H9 (cell line): ENCODE measurements at regions not wholly inside any gene's neighbourhood (a gene's known extent, or its start where the extent isn't known, plus 50 kb on each side); places are given as distances from the start of the nearest gene placed in this dataset.

Source experiments
- DNase-seq: peaks from one replicate; pipeline ENCODE4 v3.0.0-alpha.2; 2017
- H2AFZ ChIP-seq: one replicate; pipeline ENCODE4 v1.6.1; 2013; ENCODE audit warnings: mild to moderate bottlenecking, low read length, control low read depth, moderate library complexity
- H2AK5ac ChIP-seq: 2 replicates; pipeline ENCODE4 v1.6.1; 2013; ENCODE audit warnings: low read length, control low read depth, mixed read lengths; ENCODE audit not compliant: insufficient read length
- H2BK120ac ChIP-seq: one replicate; pipeline ENCODE4 v1.6.1; 2013; ENCODE audit warnings: low read depth, mild to moderate bottlenecking, low read length, control low read depth, inconsistent platforms; ENCODE audit not compliant: poor library complexity, severe bottlenecking
- H2BK12ac ChIP-seq: 2 replicates; pipeline ENCODE4 v1.6.1; 2013; ENCODE audit warnings: low read length, control low read depth, mixed read lengths, low read depth; ENCODE audit not compliant: insufficient read length
- H2BK15ac ChIP-seq: 2 replicates; pipeline ENCODE4 v1.6.1; 2013; ENCODE audit warnings: low read depth, low read length, control low read depth
- H2BK20ac ChIP-seq: one replicate; pipeline ENCODE4 v1.6.1; 2013; ENCODE audit warnings: low read depth, mild to moderate bottlenecking, low read length, control low read depth, inconsistent platforms; ENCODE audit not compliant: poor library complexity, severe bottlenecking
- H2BK5ac ChIP-seq: 2 replicates; pipeline ENCODE4 v1.6.1; 2013; ENCODE audit warnings: low read length, control low read depth, mixed read lengths; ENCODE audit not compliant: insufficient read length
- H3K14ac ChIP-seq: 2 replicates; pipeline ENCODE4 v1.6.1; 2013; ENCODE audit warnings: low read length, control low read depth; ENCODE audit not compliant: insufficient read depth
- H3K18ac ChIP-seq: 2 replicates; pipeline ENCODE4 v1.6.1; 2013; ENCODE audit warnings: low read depth, mild to moderate bottlenecking, mixed read lengths, low read length, control low read depth; ENCODE audit not compliant: insufficient read length
- H3K23ac ChIP-seq: 2 replicates; pipeline ENCODE4 v1.6.1; 2013; ENCODE audit warnings: low read length, control low read depth, mixed read lengths, low read depth; ENCODE audit not compliant: insufficient read length
- H3K23me2 ChIP-seq: 2 replicates; pipeline ENCODE4 v1.6.1; 2013; ENCODE audit warnings: low read depth, mild to moderate bottlenecking, mixed read lengths, low read length, control low read depth; ENCODE audit not compliant: insufficient read length, poor library complexity, severe bottlenecking
- H3K27ac ChIP-seq: 2 replicates; pipeline ENCODE4 v1.5.1; 2013; ENCODE audit warnings: low read length, control low read depth, mixed read lengths, low read depth; ENCODE audit not compliant: insufficient read length
- H3K27me3 ChIP-seq: 2 replicates; pipeline ENCODE4 v1.6.1; 2013; ENCODE audit warnings: low read length, control low read depth, inconsistent platforms; ENCODE audit not compliant: insufficient read depth
- H3K4ac ChIP-seq: 2 replicates; pipeline ENCODE4 v1.6.1; 2013; ENCODE audit warnings: low read depth, mild to moderate bottlenecking, control low read depth, inconsistent platforms, low read length, moderate library complexity
- H3K4me1 ChIP-seq: 2 replicates; pipeline ENCODE4 v1.6.1; 2013; ENCODE audit warnings: low read length, control low read depth, inconsistent platforms; ENCODE audit not compliant: insufficient read depth
- H3K4me2 ChIP-seq: 2 replicates; pipeline ENCODE4 v1.6.1; 2013; ENCODE audit warnings: low read length, control low read depth, mixed read lengths; ENCODE audit not compliant: insufficient read length, insufficient read depth
- H3K56ac ChIP-seq: 2 replicates; pipeline ENCODE4 v1.6.1; 2013; ENCODE audit warnings: low read depth, mild to moderate bottlenecking, mixed read lengths, low read length, control low read depth; ENCODE audit not compliant: insufficient read length
- H3K79me1 ChIP-seq: 2 replicates; pipeline ENCODE4 v1.6.1; 2013; ENCODE audit warnings: low read depth, mild to moderate bottlenecking, moderate library complexity, low read length, control low read depth, inconsistent platforms; ENCODE audit not compliant: insufficient read depth, poor library complexity, severe bottlenecking
- H3K79me2 ChIP-seq: 2 replicates; pipeline ENCODE4 v1.6.1; 2013; ENCODE audit warnings: low read length, control low read depth, inconsistent platforms; ENCODE audit not compliant: insufficient read depth
- H3K9ac ChIP-seq: 2 replicates; pipeline ENCODE4 v1.6.1; 2013; ENCODE audit warnings: low read length, control low read depth, mixed read lengths; ENCODE audit not compliant: insufficient read length; ENCODE audit errors: extremely low read depth
- H3K9me3 ChIP-seq: one replicate; pipeline ENCODE4 v1.6.1; 2013; ENCODE audit warnings: low read depth, low read length, inconsistent platforms; ENCODE audit not compliant: control insufficient read depth
- H3T11ph ChIP-seq: one replicate; pipeline ENCODE4 v1.6.1; 2013; ENCODE audit warnings: mild to moderate bottlenecking, low read length, control low read depth, inconsistent platforms
- H4K20me1 ChIP-seq: one replicate; pipeline ENCODE4 v1.6.1; 2013; ENCODE audit not compliant: control insufficient read depth, insufficient read length, insufficient read depth
- H4K5ac ChIP-seq: 2 replicates; pipeline ENCODE4 v1.6.1; 2013; ENCODE audit warnings: low read depth, mild to moderate bottlenecking, mixed read lengths, low read length, control low read depth; ENCODE audit not compliant: insufficient read length
- H4K8ac ChIP-seq: replicated peaks from 2 replicates; pipeline ENCODE4 v1.6.1; 2013; ENCODE audit warnings: low read length, control low read depth, mixed read lengths, low read depth; ENCODE audit not compliant: insufficient read length
- H4K91ac ChIP-seq: 2 replicates; pipeline ENCODE4 v1.6.1; 2013; ENCODE audit warnings: low read depth, mild to moderate bottlenecking, moderate library complexity, mixed read lengths, low read length, control low read depth; ENCODE audit not compliant: insufficient read length
- H3K27ac Mint-ChIP-seq, 3 experiments: 2 replicates in 2 of 3; 3 replicates in 1 of 3; pipeline ENCODE4 v1.8.0; 2020 to 2021; ENCODE audit warnings: mixed read lengths in 3 of 3, mild to moderate bottlenecking in 1 of 3, moderate library complexity in 1 of 3
- H3K27me3 Mint-ChIP-seq: 2 replicates; pipeline ENCODE4 v1.8.0; 2021; ENCODE audit warnings: low read depth, mild to moderate bottlenecking, moderate library complexity, mixed read lengths
- H3K36me3 Mint-ChIP-seq, 3 experiments: 2 replicates in 2 of 3; 3 replicates in 1 of 3; pipeline ENCODE4 v1.8.0; 2020 to 2021; ENCODE audit warnings: low read depth in 3 of 3, mixed read lengths in 3 of 3; ENCODE audit not compliant: insufficient read depth in 1 of 3
- H3K4me1 Mint-ChIP-seq, 2 experiments: 2 replicates each; pipeline ENCODE4 v1.8.0; 2020; ENCODE audit warnings: mixed read lengths in 2 of 2
- H3K4me3 Mint-ChIP-seq, 2 experiments: 2 replicates in 1 of 2; 3 replicates in 1 of 2; pipeline ENCODE4 v1.8.0; 2020 to 2021; ENCODE audit warnings: mild to moderate bottlenecking in 2 of 2, mixed read lengths in 2 of 2, moderate library complexity in 1 of 2
- H3K9me3 Mint-ChIP-seq, 2 experiments: 2 replicates in 1 of 2; 3 replicates in 1 of 2; pipeline ENCODE4 v1.8.0; 2020; ENCODE audit warnings: mild to moderate bottlenecking in 2 of 2, mixed read lengths in 2 of 2, moderate library complexity in 1 of 2
- CTCF ChIP-seq: fragments of 200-600 bp; sonication (generic); conservative IDR thresholded peaks from 3 replicates; pipeline ENCODE4 v1.8.0; 2021; ENCODE audit warnings: antibody characterized with exemption, mild to moderate bottlenecking
- WGBS: extraction: QIAGEN DNeasy Blood & Tissue Kit; methylation state at CpG from one replicate; pipeline ENCODE4 v1.1.7; 2013; ENCODE audit warnings: missing lambda C conversion rate, low lambda C conversion rate, mixed read lengths; ENCODE audit not compliant: insufficient read length; ENCODE audit errors: extremely low coverage; 5-methylcytosine and 5-hydroxymethylcytosine counted together

DNA sequence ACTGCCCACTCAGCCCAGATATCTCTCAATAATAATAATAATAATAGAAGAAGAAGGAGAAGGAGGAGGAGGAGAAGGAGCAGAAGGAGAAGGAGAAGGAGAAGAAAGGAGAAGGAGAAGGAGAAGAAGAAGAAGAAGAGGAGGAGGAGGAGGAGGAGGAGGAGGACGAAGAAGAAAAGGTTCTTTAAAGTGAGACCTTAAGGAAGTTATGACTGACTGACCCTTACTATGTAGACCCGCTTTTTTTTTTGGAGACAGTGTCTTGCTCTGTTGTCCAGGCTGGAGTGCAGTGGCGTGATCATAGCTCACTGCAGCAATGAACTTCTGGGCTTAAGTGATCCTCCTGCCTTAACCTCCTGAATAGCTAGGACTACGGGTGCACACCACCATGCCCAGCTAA is 88.9 kb upstream of the RFX8 start:
- H3K36me3 Mint-ChIP-seq: no peaks in the 10 kb centered on the region

More for the DNA sequence above, 88.9 kb upstream of the RFX8 start:
- H3K9me3 ChIP-seq: no peaks in the 10 kb centered on the region
- no peak overlapping the region for H3K23ac ChIP-seq
- H3K27me3 Mint-ChIP-seq: peaks cover 5% of the 10 kb centered on the region
- no peak overlapping the region for H3K56ac ChIP-seq
- peaks cover 10% of the 10 kb centered on the region; the same call in 1 of the 2 replicates for H3K4me1 ChIP-seq
- H3T11ph ChIP-seq: no peak overlapping the region
- H3K23me2 ChIP-seq: no peaks in the 10 kb centered on the region
- H3K27ac Mint-ChIP-seq: no peak overlapping the region
- H4K91ac ChIP-seq: no peak overlapping the region
- H3K4me2 ChIP-seq: no peak overlapping the region
- no peak overlapping the region for H2AK5ac ChIP-seq
- H3K4me3 Mint-ChIP-seq: no peak overlapping the region
- H3K4ac ChIP-seq: no peak overlapping the region
- H3K79me2 ChIP-seq: no peaks in the 10 kb centered on the region
- no peaks in the 10 kb centered on the region for H4K20me1 ChIP-seq
- H2BK120ac ChIP-seq: no peak overlapping the region
- no peak overlapping the region for H2AFZ ChIP-seq
- H2BK12ac ChIP-seq: no peak overlapping the region
- H2BK5ac ChIP-seq: no peak overlapping the region
- H3K14ac ChIP-seq: no peak overlapping the region
- H3K79me1 ChIP-seq: no peaks in the 10 kb centered on the region
- H3K18ac ChIP-seq: no peak overlapping the region
- no peak for TF ChIP-seq CTCF
- H4K8ac ChIP-seq: no peak overlapping the region
- H2BK15ac ChIP-seq: no peak overlapping the region
- DNase-seq: no peak
- no CpG with 5 or more reads among the region's 4 CpGs for WGBS
- no peak overlapping the region for H4K5ac ChIP-seq
- H3K9ac ChIP-seq: no peak overlapping the region
- H3K9me3 Mint-ChIP-seq: no peaks in the 10 kb centered on the region
- H3K27me3 ChIP-seq: no peaks in the 10 kb centered on the region
- H3K4me1 Mint-ChIP-seq: peaks cover 39 to 45% of the 10 kb centered on the region in 2 experiments
- no peak overlapping the region for H2BK20ac ChIP-seq
- no peak overlapping the region for H3K27ac ChIP-seq
